Esophagus squamous epithelium (tissue), 4 donors: ENCODE measurements at regions not wholly inside any gene's neighbourhood (a gene's known extent, or its start where the extent isn't known, plus 50 kb on each side); places are given as distances from the start of the nearest gene placed in this dataset.

Source experiments
- CTCF ChIP-seq, 6 experiments: fragments of 450-650 bp in 4 of 6; fragments of 200-600 bp in 2 of 6; sonication (generic) in 2 of 6; IDR thresholded peaks; one replicate each; pipeline ENCODE4 v1.5.1; 2016 to 2019; ENCODE audit warnings: antibody characterized with exemption in 6 of 6, mild to moderate bottlenecking in 4 of 6, moderate library complexity in 4 of 6
- POLR2A ChIP-seq, 4 donors: fragments of 450-650 bp; IDR thresholded peaks; one replicate each; pipeline ENCODE4 v1.6.1; 2017; ENCODE audit warnings: antibody characterized with exemption in 4 of 4, mild to moderate bottlenecking in 4 of 4, moderate library complexity in 3 of 4

DNA sequence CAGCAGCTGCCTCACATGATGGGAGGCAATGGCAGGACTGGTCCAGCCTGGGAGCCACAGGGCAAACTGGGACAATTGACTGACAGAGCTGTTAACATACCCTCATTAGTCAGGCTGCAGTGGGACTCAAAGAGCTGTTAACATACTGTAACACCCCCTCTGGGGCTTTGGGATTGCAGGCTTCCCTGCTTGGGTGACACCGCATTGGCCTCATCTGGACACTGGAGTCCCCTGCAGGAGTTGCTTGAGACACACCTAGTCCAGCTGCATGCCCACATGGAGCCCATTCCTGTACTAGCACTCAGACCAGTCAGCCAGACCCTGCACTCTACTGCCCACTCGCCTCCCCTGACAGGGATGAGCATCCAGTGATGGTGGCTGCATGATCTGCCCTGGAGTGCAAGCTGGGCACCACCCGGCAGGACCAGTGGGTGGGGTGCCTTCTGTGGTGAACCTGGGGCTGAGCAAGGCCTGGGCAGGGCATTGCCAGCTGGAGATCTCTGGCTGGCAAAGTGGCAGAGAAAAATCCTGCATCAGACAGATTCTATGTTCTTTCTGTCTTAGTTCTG lies 138.8 kb downstream of the DTHD1 start:
- TF ChIP-seq CTCF (IDR thresholded peaks at IDR 0.05), result no peak
- no peak for TF ChIP-seq POLR2A (IDR thresholded peaks at IDR 0.05)
